ENCODE measurements at regions not wholly inside any gene's neighbourhood (a gene's known extent, or its start where the extent isn't known, plus 50 kb on each side); places are given as distances from the start of the nearest gene placed in this dataset.

GRCh38 chr15:70533931-70534742 is 229.2 kb downstream of the UACA start:
- no peak for DNase-seq (ENCODE audit: low spot score in 2 of 2)
- WGBS, 2 donors, result 62 to 68% methylated on average over 4 of the region's 4 CpGs
- TF ChIP-seq CTCF (IDR thresholded peaks at IDR 0.05) (no peak), POLR2A (IDR thresholded peaks at IDR 0.05) (no peak)
- no peak overlapping the region for H3K4me3 ChIP-seq (ENCODE audit: low read depth, poor library complexity, severe bottlenecking)
- intact Hi-C loops (cut with DNase I; ENCODE audit: low total_unique reads), result no loop called here

- intact Hi-C loops (cut with DNase I; ENCODE audit: low total_unique reads), result no loop called here
- DNase-seq (ENCODE audit: low spot score in 2 of 2), result no peak
- no peak for TF ChIP-seq POLR2A (IDR thresholded peaks at IDR 0.05)
- TF ChIP-seq CTCF (IDR thresholded peaks at IDR 0.05), result no peak
- WGBS, 2 donors, result 94 to 97% methylated on average over 5 of the region's 5 CpGs
- H3K4me3 ChIP-seq (ENCODE audit: low read depth, poor library complexity, severe bottlenecking), result no peak overlapping the region
Observed at GRCh38 chr15:70532531-70533186, 230.7 kb downstream of the UACA start.

- DNase-seq (ENCODE audit: low spot score in 2 of 2), result no peak
- no peak overlapping the region for H3K4me3 ChIP-seq (ENCODE audit: low read depth, poor library complexity, severe bottlenecking)
- 70 to 75% methylated on average over 2 of the region's 2 CpGs for WGBS, 2 donors
- no peak for TF ChIP-seq POLR2A (IDR thresholded peaks at IDR 0.05)
- no peak for TF ChIP-seq CTCF (IDR thresholded peaks at IDR 0.05)
- intact Hi-C loops (cut with DNase I; ENCODE audit: low total_unique reads), result no loop called here
Observed at GRCh38 chr15:70531576-70531975, 231.8 kb downstream of the UACA start.

GRCh38 chr15:70530906-70531305 is 232.5 kb downstream of the UACA start:
- intact Hi-C loops (cut with DNase I; ENCODE audit: low total_unique reads), result no loop called here
- H3K4me3 ChIP-seq (ENCODE audit: low read depth, poor library complexity, severe bottlenecking), result no peak overlapping the region
- WGBS, 2 donors, result 94 to 95% methylated on average over 8 of the region's 8 CpGs
- DNase-seq (ENCODE audit: low spot score in 2 of 2), result peak in 1 of 2 donors; percentile 31
- no peak for TF ChIP-seq CTCF (IDR thresholded peaks at IDR 0.05)
- no peak for TF ChIP-seq POLR2A (IDR thresholded peaks at IDR 0.05)

- WGBS, 2 donors, result 91 to 95% methylated on average over 4 of the region's 4 CpGs
- peak in 1 of 2 donors; percentile 32 for DNase-seq (ENCODE audit: low spot score in 2 of 2)
- TF ChIP-seq CTCF (IDR thresholded peaks at IDR 0.05), result no peak
- TF ChIP-seq POLR2A (IDR thresholded peaks at IDR 0.05), result no peak
Observed at GRCh38 chr15:70530503-70530902, 232.9 kb downstream of the UACA start.

More at GRCh38 chr15:70530503-70530902, 232.9 kb downstream of the UACA start:
- no peak overlapping the region for H3K4me3 ChIP-seq (ENCODE audit: low read depth, poor library complexity, severe bottlenecking)
- intact Hi-C loops (cut with DNase I; ENCODE audit: low total_unique reads), result no loop called here
